ENCODE measurements at regions not wholly inside any gene's neighbourhood (a gene's known extent, or its start where the extent isn't known, plus 50 kb on each side); places are given as distances from the start of the nearest gene placed in this dataset.
"Not testable (repeated sequence)": the region's sequence is repeated elsewhere in the genome, so short reads cannot be mapped to it uniquely, and the experiment has no call there.

DNA sequence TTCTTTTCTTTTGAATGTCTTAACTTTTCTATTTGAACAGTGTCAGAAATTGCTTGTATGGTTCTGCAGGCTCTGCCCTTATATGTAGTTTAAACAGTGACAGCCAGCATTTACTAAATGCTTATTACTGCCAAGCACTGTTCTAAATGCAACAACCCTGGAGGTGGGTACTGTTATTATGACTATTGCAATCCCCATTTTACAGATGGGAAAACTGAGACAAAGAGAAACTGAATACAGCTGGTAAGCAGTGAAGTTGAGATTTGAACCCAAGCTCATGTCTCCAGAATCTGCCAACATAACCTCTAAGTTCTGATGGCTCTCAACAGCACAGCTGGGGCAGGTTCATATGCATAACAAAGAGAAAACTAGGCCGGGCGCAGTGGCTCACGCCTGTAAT, 105.7 kb upstream of the GATA6 start:
- no peak for ATAC-seq
- no peak for DNase-seq
- intact Hi-C loops (cut with micrococcal nuclease) = no loop called here

DNA sequence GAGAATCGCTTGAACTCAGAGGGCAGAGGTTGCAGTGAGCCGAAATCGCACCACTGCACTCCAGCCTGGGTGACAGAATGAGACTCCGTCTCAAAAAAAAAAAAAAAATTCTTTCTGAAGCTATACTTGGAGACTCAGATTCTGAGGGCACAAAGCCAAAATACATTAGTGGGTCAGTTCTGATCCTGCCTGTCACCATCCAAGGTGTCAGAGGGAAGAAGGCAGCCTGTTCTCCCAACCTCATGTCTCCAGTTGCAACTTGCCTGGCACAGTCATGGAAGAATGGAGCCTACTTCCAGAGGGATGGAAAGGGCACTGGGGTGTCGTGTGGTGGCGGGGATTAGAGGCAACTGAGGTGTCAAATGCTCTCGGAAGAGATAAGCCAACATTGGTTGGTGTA, 104.8 kb upstream of the GATA6 start:
- intact Hi-C loops (cut with micrococcal nuclease) = no loop called here
- no peak for ATAC-seq

DNA sequence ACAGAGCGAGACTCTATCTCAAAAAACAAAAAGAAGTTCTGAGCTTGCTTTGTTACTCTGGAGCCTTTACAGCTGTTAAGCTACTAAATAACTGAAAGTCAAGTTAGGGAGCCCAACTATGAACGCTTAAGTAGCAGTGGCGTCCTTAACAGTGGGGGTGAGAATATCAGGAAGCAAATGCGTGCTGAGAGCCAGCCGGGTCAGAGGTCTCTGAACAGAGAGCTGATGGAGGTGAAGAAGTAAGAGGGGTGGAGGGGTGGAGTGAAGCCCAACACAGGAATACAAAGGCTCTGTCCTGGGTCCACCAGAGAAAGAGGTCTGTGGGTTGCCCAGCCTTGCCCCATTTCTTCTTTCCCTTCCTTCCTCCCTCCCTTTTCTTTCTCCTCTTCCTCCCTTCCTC, 104.1 kb upstream of the GATA6 start:
- no peak for DNase-seq
- ATAC-seq = no peak
- intact Hi-C loops (cut with micrococcal nuclease) = no loop called here

More for the DNA sequence above, 104.8 kb upstream of the GATA6 start:
- DNase-seq = no peak

DNA sequence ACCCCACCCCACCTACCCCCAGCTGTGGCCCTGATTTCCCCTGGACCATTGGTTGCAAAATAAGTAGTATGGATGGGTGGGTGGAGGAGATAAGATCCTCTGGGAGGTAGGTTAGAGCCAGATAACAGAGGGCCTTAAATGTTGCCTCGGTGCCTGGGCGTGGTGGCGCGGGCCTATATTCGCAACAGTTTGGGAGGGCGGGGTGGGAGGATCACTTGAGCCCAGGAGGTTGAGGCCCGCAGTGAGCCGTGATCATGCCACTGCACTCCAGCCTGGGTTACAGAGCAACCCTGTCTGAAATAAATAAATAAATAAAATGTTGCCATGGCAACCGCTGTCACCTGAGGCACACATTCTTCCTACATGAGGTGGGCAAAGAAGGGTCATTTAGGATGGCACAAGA, 103.3 kb upstream of the GATA6 start:
- intact Hi-C loops (cut with micrococcal nuclease) = no loop called here
- no peak for ATAC-seq

DNA sequence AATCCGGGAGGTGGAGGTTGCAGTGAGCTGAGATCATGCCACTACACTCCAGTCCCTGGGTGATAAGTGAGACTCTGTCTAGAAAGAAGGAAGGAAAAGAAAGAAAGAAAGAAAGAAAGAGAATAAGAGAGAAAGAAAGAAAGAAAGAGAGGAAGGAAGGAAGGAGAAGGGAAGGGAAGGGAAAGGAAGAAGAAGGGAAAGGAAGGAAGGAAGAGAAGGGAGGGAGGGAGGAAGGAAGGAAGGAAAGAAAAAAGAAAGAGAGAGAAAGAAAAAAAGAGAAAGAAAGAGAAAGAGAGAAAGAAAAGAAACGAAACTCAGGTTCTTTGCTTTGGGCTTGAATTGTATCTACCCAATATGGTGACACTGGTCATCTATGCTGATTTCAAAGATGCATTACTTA, 102.3 kb upstream of the GATA6 start:
- ATAC-seq = no peak
- intact Hi-C loops (cut with micrococcal nuclease) = no loop called here
- no peak for DNase-seq

More for the DNA sequence above, 103.3 kb upstream of the GATA6 start:
- DNase-seq = no peak

DNA sequence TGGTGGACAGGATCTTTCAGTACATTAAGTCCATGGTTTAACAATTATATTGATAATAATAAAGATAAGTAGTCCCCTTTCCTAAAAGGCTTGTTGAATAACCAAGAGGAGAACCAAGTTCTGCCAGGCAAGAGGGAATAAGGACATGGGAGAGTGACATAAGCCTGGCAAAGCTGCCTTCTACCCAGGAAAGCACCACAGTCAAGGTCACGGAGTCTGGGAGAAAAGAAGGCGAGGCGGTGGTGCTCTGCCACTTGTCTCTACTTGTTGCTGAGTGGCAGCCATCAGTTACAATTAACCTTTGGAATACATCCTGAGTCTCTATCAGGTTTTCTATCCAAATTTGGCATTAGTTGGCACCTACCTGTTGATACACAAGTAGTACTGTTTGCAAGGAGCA, 101.7 kb upstream of the GATA6 start:
- intact Hi-C loops (cut with micrococcal nuclease) = no loop called here
- DNase-seq (no peak), ATAC-seq (no peak)

DNA sequence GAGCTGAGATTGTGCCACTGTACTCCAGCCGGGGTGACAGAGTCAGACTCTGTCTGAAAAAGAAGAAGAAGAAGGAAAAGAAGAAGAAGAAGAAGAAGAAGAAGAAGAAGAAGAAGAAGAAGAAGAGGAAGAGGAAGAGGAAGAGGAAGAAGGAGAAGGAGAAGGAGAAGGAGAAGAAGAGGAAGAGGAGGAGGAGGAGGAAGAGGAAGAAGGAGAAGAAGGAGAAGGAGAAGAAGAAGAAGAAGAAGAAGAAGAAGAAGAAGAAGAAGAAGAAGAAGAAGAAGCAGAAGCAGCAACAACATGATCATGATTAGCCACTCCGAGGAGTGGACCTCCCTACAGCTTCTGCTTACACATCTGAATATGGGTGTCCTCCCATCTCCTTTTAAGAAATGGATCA, 100.6 kb upstream of the GATA6 start:
- ATAC-seq; DNase-seq; intact Hi-C loops (cut with micrococcal nuclease): not testable (repeated sequence)

DNA sequence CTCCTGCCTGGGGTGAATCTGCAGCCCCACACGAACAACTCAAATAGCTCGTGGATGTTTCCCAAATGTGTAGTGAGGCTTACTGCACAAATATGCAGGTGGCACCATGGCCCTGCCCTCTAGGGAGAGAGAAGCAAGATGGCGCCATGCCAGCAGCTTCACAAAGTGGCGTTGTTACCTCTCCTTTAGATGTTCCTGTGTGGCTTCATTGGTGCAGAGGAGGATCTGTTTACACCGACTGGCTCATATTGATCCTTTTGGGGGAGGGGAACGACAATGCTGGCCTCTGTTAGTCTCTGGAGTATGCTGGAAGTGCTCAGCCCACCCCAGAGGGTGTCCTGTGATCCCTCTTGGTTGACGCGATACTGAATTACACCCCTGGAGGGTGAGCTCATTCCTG, 99.5 kb upstream of the GATA6 start:
- DNase-seq (no peak), ATAC-seq (no peak)
- intact Hi-C loops (cut with micrococcal nuclease) = no loop called here

DNA sequence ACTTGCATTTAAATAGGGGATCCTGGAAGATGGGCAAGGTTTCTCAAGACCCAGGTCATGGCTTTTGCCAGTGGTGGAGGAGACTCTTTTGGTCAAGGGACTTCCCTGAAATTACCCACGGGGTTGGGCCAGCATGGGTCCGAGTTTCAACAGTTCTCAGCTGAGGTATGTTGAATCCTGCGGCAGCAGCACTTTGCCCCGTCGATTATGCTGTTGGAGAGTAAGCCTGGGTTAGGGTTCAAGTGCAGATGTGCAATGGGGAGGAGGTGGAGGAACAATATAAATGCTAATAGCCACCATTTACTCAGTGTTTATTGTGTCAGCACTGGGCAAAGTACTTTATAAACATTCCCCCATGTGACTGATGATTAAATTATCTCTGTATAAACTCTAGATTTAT, 96.0 kb upstream of the GATA6 start:
- DNase-seq (no peak), ATAC-seq (no peak)
- intact Hi-C loops (cut with micrococcal nuclease) = no loop called here

DNA sequence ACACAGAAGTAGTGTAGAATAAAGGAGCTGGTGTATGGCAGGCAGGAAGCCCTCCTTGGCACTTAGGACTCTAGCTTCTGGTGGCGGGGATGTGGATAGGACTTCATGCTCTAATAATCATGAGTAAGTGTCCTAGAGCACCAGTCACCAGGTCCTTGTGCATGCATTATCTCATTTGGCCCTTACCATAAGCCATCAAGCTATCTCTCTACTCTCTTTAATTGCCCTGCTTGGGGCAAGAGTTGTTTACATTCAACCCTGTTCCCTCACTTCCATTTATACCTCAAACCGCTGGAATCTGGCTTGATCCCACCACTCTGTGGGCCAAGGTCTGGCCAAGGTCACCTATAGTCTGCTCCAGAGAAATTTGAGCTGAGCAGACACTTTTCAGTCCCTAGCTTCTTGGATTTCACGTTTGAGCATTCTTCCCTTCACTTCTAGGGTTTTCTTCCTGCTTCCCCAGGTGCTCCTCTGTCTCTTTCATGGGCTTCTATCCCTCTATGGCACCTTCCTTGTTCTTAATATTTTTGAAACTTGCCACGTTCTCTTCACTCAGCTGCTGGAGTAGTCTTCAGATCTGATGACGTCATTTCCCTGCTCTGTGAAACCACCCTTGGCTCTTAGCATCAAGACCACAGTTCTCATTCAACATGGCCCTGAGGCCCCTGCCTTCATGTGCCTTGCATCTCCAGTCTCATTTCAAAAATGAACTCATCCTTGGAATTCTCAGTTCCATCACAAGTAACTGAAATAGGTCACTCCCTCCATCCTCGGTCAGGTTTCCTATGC, 94.9 kb upstream of the GATA6 start:
- intact Hi-C loops (cut with micrococcal nuclease) = no loop called here

DNA sequence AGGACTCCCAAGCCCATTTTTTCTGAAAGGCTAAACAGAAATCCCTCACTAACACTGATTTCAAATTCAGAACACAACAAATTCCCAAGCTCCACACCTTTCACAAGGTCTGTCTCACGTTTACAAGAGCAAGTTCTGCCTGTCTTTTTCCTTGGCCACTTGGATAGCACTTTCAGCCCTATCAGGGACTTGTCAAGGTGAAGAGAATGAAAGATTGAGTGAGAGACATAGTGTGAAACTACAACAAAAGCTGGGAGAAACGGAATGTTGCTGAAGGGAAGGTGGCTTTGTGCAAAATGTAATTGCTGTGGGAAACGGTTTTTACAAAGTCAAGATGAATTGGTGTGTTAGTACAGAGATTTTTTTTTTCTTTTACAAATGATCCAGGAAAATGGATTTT, 89.4 kb upstream of the GATA6 start:
- no peak for DNase-seq
- no peak for ATAC-seq
- intact Hi-C loops (cut with micrococcal nuclease) = no loop called here

More for the DNA sequence above, 94.9 kb upstream of the GATA6 start:
- no peak for DNase-seq
- no peak for ATAC-seq

DNA sequence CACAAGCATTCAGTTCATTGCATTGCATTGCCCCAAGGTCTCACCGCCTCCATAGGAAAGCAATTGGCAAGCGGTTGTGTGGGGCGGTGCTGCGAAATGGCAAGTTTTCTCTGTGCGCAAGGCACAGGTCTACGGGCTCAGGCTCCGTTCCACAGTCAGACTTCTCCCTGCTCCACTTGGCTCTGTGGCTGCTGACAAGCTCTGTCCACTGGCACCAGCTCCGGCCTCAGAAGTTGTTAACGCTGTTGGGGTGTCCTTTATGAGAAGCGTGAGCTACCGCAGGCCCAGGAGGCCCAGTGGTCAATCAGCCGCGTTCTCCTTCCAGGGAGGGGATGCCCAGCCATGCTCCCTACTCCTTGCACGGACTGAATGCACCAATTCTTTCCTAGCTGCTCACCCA, 87.0 kb upstream of the GATA6 start:
- intact Hi-C loops (cut with micrococcal nuclease) = no loop called here

DNA sequence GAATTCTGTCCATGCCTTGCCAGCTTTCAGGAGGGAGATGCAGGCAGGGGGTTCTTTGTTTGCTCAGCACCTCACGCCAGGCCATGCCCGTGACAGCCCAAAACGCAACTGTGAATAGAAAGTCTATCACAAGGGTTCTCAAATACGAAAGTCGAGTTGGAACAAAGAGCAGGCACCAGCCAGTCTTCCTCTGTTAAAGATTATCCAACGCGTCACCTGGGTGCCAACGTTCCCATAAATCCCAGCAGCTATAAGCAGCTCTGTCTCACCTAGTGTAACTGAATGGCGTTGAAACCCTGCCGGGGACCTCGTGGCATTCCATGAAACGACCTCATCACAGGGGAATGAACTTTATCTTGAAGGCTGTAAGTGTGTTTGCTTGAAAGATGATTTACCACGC, 84.8 kb upstream of the GATA6 start:
- ATAC-seq = peak; percentile 85
- intact Hi-C loops (cut with micrococcal nuclease) = no loop called here
- peak; percentile 60 for DNase-seq

More for the DNA sequence above, 87.0 kb upstream of the GATA6 start:
- peak; percentile 67 for DNase-seq
- peak; percentile 63 for ATAC-seq

DNA sequence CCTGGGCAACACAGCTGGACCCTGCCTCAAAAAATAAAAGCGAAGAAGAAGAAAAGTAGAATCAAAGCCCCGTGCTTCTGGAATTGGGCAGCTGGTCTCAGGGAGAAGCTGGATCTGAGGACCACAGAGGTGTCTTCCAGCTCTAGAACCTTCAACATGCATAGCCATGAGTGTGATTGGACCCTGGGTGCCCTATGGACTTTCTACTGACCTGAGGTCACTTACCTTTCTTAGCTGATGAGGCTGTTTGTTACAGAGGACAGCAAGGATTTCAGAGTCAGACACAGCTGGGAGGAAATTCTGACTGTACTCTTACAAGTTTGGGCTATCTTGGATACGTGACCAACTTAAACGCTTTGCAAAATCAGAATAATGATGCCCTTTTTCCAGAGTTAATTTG, 82.4 kb upstream of the GATA6 start:
- ATAC-seq (no peak), DNase-seq (no peak)
- intact Hi-C loops (cut with micrococcal nuclease) = no loop called here

DNA sequence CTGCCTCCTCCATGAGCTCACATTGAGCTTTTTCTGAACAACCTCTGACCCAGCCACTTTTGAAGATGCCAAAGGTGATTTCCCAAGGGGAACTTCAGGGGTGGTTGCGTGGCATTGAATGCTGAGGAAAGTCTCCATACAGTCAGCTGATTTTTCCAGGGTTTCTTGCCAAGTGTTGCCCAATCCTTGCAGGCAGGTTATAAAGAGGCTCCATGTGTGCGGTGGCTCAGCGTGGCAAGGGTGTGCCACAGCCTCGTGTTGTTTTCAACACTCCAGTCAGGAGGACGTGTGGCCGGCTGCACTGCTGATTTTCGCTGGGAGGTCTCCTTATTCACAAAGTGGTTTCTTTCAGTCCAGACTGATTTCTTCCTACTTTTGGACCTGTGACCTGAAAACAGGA, 81.4 kb upstream of the GATA6 start:
- peak; percentile 62 for ATAC-seq
- intact Hi-C loops (cut with micrococcal nuclease) = no loop called here
- DNase-seq = peak; percentile 61

DNA sequence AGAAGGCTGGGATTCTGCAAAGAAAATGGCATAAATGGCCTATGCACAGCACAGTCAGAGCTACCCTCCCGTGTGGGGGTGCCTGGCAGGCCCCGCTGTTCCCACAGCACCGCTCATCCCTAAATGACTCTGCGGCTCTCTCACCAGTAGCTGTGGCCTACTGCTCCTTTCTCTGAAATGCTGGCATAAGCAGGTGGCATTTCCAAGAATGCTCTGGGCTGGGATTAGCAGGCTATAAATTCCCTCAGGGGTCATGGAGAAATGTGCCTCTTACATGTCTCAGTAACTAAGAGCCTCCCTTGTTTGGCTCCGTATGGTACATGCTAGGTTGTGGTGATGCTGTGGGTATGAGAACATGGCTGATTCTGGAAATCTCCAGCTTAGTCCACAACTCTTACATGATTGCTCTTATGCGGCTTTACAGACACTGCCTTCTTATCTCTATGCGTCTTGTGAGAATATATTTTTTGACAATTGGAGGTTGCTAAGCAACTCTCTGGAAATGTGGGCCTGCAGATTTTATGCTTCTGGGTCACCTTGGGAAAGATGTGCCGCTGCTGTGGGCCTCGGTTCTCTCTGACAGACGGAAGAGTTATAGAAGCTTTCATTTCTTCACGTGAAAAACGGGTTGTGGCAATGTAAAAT, 80.3 kb upstream of the GATA6 start:
- ATAC-seq (peak; percentile 61), DNase-seq (no peak)
- intact Hi-C loops (cut with micrococcal nuclease) = no loop called here

DNA sequence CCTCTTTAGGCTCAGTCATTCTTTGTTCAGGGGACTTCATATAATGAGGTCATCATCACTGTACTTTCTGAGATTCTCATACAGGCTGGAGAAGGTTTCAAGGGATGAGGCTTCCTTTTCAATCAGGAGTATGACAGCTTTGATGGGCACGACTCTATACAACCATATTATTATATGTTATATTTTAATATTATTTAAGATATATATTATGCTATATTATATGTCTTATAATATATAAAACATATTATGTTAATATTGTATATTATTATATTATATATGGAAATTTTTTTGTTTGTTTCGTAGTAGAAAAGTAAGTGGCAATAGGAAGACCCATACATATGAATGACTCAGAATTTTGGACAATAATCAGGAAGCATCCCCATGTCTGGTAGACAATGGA, 78.0 kb upstream of the GATA6 start:
- no peak for ATAC-seq
- intact Hi-C loops (cut with micrococcal nuclease) = no loop called here
- DNase-seq = no peak

DNA sequence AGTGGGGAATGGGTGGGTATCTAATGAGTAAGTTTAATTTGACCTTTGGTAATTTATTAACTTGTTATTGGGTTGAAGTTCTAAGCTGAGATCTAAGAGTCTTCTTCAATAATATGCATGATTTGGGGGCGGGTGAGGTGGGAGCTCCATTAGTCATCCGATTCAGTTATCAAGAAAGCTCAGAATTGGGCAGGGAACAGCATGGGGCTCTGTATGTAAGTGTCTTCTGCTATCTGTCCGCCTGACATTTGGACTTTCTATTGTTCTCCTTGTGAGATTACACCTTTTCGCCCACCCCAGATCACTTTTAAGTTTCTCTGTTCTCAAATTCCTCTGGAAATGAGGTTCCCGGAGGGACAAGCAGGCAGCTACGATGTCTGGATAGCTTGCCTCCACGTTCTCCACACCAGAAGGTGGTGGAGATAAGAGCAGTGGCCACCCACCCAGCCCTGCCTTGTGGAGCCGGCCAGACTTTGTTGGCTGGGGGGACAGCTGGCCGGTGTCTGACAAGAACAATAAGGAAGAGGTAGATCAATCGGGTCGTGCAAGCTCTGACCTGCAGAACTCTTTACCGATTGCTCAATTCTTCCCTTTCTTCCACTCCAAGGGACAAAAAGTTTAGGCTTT, 75.5 kb upstream of the GATA6 start:
- intact Hi-C loops (cut with micrococcal nuclease) = no loop called here
- DNase-seq (no peak), ATAC-seq (no peak)

DNA sequence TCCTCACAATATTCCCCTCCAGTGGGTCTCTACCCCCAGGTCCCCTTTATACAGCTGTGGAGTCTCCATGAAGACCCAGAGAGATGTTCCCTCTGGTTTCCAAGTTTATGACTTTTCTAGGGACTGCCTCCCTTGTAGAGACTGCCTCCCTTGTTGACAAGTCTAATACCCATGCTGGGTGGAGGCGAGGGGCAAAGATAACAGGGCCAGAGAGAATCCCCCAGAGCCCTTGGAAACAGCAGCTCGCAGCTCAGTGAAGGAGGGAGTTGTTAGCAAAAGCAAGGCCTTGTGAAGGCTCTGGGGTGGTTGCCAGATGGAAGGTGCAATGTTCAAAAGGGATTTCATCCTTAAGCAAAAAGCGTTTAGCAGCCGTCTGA, 75.0 kb upstream of the GATA6 start:
- intact Hi-C loops (cut with micrococcal nuclease) = no loop called here
- no peak for DNase-seq
- ATAC-seq = no peak

DNA sequence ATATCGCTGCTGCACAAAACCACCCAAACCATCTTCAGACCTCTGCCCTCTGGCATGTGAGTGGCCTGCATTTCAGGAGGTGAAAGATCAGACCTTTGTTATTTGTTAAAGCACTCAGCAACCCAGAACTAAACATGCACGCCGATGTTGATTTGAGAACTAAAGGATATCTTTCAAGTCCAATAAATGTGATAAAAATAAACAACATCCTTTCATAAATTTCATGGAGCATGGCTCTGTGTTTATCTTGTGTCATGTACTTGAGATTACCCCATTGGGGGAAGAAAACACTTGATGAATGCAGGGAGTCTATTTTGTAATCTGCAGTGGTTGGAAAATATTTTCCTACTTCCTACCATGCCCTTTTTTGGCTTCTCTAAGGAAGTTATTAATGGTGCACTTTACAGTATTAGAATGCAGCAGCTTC, 70.8 kb upstream of the GATA6 start:
- intact Hi-C loops (cut with micrococcal nuclease) = no loop called here
- DNase-seq = no peak
- no peak for ATAC-seq

DNA sequence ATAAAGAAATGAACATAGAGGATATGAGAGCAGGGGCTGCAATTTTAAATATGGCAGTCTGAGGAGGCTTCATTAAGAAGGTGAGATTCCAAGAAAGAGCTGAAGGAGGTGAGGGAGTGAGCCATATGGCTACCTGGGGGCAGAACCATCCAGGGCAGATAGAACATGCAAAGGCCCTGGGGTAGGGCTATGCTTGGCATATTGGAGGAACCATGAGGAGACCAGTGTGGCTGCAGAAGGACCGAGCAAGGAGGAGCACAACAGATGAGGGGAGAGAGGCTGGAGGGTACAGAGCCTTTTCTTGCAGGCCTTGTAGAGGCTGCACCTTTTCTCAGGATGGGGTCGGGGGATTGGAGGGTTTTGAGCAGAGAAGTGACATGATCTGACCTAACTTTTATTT, 69.5 kb upstream of the GATA6 start:
- no peak for DNase-seq
- no peak for ATAC-seq
- intact Hi-C loops (cut with micrococcal nuclease) = no loop called here
